Stimulated activated CD8-positive, alpha-beta memory T cell treated with anti-CD3 and anti-CD28 coated beads, Interleukin-12 subunit alpha, Interleukin-12 subunit beta, amount 100 ng/mL, for 1 hour (primary cell): ENCODE measurements at regions not wholly inside any gene's neighbourhood (a gene's known extent, or its start where the extent isn't known, plus 50 kb on each side); places are given as distances from the start of the nearest gene placed in this dataset.
"Not testable (repeated sequence)": the region's sequence is repeated elsewhere in the genome, so short reads cannot be mapped to it uniquely, and the experiment has no call there.

Experiments
- DNase-seq: peaks from one replicate; pipeline ENCODE4 v3.0.0-alpha.2; 2020; ENCODE audit warnings: low read depth

DNA sequence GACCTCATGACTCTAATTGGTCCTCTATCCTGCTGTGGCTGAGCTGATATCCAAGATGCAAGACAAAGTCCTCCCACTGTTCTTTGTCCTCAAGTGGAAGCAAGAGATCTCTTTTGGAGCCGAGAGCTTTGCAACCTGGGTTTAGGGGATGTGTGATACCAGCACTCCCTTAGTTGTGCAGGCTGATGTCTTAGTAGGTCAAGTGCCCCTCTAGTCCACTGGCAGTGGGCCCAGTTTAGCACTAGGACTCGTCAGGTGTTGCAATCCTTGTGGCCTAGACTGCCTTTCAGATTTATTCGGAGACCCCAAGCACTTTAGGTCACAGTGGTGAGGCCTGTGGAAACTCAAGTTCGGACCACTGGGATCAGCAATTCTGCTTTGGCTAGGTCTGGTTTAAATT lies 64.0 kb downstream of the GPRASP3 start:
- DNase-seq, result no peak

DNA sequence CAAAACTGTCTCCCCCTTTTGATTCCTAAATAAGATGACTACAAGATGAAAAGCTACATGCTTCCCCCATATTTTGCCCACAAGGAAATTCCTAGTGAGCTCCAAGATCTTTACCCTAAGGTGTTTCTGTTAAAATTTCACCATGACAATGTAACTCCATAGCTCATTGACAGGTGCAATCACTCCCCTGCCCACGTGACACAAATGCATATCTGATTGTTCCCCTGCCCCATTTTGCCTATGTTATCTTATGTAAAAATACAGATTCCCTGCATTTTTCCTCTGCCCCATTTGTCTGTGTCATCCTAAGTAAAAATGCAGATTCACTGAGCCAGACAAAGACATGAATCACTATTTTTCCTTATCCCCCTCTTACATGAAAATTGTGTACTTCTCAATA lies 66.7 kb downstream of the GPRASP3 start:
- DNase-seq, result no peak

DNA sequence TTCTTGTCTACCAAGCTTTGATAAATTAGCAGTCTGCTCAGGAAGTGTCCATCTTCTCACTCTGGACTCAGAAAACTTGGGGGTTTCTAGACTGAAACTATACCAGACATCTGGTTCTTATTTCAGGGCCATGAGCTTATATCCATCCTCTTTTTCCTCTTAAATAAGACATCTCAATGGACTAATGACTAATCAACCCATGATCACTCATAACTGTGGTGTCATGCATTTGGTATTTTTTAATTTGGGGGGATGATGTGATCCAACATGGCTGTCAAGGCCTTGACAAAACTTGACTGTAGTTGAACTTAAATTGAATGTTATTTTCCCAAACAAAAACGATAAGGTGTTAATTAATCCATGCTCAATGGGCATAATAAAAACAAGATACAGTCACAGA lies 87.8 kb downstream of the GPRASP3 start:
- DNase-seq, result no peak

DNA sequence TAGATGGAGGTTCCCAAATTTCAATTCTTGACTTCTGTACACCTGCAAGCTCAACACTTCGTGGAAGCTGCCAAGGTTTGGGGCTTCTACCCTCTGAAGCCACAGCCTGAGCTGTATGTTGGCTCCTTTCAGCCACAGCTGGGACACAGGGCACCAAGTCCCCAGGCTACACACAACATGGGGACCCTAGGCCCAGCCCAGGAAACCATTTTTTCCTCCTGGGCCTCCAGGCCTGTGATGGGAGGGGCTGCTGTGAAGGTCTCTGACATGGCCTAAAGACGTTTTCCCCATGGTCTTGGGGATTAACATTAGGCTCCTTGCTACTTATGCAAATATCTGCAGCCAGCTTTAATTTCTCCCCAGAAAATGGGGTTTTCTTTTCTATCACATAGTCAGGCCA lies 97.7 kb downstream of the GPRASP3 start:
- not testable (repeated sequence) for DNase-seq

DNA sequence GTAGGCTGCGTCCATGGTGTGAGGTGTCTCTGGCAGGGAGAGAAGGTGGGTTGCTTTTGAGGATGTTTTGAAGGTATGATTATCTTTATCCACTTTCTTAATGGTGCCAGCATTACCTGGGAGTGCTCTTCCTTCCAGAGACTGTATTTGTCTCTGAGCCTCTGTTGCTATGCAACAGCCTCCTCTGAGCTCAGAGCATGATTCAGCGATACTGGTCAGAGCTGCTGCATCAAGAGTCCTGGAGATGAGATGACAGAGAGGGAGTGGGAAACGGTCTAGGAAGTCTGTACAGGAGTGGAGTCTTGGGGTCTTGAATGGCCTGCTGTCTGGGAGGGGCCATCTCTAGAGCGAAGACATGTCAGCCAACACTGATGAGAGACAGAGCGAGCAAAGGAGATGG lies 104.4 kb upstream of the RAB40AL start:
- DNase-seq, result no peak

DNA sequence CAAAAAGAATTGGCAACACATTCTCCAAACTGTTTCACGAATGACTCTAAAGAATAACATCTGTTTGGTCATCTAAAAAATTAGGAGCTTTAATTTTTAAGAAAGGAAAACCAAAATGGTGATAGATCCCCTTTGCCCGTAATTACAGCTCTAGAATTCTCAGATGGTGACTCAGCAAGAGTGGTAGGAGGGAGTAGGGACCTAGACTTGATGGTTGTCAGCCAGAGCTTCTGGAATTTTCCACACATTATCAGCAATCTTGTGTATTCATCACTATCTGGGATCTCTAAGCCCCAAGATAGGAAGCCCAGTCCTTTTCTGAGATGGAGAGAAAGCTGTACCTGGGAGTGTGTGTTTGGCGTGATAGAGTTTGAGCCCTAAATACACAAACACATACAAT lies 103.9 kb upstream of the RAB40AL start:
- no peak for DNase-seq

DNA sequence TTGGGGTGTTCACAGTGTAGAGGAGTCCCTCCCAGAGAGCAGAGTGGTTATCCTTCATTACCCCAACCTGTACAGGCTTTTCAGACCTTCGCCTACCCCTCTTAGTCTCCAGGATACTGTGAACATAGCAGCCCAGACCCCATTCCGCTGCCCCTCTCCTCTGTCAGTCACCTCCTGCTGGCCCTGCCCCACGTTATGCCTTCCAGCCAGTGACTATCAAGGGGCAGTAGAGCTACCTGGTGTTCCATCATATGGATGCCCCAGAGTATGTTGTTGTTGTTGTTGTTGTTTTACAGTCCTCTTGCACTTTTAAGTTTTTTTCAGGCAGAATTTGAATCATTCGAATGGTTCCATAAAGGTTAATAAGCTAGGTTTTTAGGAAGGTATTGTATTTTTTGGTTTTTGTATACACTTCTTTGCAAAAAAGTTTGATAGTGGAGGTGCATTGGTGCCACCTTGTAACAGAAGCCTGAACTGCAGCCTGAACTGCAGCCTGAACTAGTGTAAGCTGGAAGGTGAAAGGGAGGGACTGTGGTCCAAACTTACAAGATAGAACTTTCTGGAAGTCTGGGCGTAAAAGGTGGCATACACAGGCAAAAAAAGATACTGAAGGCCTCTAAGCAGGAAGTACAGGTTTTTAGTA lies 101.4 kb upstream of the RAB40AL start:
- DNase-seq, result no peak

DNA sequence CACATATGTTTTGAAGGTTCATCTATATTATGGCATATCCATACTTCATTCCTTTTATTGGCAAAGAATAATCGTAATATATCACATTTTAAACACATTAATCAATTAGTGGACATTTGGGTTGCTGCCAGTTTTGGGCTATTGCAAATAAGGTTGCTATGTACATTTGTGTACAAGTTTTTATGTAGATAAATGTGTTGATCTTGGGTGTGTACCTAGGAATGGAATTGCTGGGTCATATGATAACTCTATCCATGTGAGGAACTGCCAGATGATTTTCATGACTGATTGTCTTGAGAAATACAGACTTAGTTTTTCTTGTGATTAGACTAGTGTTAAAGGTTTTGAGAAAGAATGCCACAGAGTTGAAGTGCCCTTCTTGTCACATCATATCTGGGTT lies 99.2 kb upstream of the RAB40AL start:
- DNase-seq, result no peak

DNA sequence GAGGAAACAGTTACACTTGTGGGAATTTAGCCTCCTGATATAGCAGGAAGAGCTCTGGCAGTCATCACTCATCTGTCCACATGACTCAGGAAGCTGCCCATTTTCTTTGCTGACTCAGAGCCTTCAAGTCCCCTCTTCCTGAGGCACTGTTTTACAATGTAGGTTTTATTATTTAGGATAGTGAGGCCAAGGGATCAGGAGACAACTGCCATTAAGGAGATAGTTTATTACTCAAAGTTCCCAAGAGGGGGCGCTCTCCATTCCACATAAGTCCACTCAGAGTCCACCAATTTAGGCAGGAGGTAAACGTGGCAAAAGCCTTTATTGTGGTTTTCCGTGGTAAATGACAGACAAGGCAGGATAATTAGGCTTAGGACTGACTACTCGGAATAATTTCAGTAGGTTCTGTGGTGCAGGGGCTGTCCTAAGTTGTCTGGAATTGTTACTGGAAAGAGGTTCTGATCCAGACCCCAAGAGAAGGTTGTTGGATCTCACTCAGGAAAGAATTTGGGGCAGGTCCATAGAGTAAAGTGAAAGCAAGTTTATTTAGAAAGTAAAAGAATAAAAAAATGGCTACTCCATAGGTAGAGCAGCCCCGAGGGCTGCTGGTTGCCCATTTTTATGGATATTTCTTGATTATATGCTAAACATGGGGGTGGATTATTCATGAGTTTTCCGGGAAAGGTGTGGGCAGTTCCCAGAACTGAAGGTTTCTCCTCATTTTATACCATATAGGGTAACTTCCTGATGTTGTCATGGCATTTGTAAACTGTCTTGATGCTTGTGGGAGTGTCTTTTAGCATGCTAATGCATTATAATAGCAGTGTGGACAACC lies 96.0 kb upstream of the RAB40AL start:
- no peak for DNase-seq

DNA sequence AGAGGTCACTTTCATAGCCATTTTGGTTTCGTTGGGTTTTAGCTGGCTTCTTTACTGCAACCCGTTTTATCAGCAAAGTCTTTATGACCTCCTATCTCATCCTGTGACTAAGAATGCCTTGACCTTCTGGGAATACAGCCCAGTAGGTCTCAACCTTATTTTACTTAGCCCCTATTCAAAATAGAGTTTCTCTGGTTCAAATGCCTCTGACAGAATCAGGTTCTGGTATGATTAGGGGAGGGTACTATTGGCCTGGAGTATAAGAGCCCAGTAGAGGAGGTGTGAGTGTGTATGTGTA lies 95.4 kb upstream of the RAB40AL start:
- no peak for DNase-seq

DNA sequence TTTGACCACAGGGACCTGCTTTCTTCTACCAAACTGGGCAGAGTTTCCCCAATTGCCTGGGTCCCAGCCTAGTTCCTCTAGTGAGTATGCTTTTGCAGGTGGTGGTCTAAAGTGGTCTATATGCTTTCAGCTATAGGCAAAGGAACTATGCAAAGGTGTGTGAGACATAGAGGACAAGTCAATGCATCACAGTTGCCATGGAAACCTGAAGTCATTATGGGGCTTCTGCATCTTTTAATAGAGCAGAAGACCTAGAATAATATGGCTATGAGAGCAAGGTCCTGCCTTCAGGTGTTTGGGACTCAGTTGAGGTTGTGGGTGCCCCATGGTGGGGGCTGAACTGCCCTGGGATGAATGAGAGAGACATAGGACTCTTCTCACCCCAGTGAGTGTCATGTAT lies 92.1 kb upstream of the RAB40AL start:
- DNase-seq, result no peak

DNA sequence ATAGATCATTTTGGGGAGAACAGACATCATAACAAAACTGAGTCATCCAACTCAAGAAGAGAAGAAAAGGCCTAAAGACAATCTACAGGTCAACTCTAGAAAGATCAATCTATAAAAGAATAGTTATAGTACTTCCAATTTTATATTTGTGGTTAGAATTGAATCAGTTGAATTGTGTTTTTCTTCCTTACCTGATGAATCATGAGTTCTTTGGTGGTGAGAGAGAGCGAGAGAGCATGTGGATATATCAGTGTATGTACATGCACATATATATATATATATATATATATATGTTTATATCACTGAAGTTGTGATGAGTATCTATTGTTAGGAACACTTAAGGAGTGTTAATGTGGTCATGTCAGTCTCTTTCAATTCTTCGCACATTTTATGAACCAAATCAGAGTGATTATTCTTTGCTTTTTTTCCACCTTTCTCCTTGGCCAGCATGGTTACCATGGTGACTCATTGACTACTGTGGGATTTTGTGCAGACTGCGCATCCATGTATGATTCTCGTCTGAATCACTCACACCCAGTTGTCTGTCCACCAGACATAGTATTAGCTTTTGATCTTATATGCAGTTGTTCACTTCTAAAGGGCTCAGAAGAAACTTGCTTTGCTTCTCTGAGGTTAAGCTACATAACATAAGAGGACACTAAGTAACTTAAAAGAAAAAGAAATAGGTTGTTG lies 90.4 kb upstream of the RAB40AL start:
- no peak for DNase-seq

DNA sequence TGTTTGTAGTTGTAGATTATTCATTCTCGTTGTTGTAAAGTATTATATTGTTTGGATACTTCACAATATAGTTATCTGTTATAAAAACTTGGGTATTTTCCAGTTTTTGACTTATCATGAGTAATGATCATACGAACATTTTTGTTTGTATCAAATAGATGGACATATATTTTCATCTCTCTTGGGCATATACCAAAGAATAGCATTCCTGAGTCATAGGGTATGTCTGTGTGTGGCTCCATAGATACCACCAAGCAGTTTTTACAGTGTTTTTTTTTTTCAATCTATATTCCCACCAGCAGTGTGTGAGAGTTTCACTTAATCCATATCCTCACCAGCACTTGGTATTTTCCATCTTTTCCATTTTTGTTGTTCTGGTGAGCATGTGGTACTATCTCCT lies 89.7 kb upstream of the RAB40AL start:
- no peak for DNase-seq

DNA sequence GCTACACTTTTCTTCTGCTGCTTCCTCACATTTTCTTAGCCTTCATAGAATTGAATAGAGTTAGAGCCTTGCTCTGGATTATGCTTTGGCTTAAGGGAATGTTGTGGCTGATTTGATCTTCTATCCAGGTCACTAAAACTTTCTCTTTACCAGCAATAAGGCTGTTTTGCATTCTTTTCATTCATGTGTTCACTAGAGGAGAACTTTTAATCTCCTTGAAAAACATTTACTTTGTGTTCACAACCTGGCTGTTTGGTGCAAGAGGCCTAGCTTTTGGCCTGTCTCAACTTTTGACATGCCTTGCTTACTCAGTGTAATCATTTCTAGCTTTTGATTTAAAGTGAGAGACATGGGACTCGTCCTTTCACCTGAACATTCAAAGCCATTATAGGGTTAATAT lies 87.7 kb upstream of the RAB40AL start:
- no peak for DNase-seq

DNA sequence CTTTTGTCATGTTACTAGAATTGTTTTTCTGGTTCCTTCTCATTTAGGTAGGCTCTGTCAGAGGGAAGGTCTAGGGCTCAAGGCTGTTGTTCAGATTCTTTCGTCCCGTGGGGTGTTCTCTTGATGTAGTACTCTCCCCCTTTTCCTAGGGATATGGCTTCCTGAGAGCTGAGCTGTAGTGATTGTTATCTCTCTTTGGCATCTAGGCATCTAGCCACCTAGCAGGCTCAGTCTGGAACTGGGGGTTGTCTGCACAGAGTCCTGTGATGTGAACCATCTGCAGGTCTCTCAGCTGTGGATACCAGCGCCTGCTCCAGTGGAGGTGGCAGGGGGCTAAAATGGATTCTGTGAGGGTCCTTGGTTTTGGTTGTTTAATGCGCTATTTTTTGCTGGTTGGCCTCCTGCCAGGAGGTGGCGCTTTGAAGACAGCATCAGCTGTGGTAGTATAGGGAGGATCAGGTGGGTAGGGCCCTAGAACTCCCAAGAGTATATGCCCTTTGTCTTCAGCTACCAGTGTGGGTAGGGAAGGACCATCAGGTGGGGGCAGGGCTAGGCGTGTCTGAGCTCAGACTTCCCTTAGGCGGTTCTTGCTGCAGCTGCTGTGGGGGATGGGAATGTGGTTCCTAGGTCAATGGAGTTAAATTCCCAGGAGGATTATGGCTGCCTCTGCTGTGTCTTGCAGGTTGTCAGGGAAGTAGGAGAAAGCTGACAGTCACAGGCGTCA lies 78.1 kb upstream of the RAB40AL start:
- DNase-seq, result not testable (repeated sequence)

DNA sequence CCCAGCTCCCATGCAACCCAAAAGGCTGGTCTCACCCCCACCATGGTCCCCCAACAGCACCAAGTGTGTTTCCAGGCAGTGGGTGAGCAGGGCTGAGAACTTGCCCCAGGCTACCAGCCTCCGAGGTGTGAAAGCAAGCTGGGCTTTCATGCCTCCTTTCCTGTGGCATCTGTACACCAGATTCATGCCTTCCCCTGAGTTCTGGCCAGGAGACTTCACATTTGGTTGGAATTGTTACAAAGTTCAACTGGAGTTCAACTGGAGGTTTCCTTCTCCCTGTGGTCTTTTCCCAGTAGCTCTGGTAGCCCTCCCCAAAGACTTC lies 77.6 kb upstream of the RAB40AL start:
- DNase-seq, result no peak

DNA sequence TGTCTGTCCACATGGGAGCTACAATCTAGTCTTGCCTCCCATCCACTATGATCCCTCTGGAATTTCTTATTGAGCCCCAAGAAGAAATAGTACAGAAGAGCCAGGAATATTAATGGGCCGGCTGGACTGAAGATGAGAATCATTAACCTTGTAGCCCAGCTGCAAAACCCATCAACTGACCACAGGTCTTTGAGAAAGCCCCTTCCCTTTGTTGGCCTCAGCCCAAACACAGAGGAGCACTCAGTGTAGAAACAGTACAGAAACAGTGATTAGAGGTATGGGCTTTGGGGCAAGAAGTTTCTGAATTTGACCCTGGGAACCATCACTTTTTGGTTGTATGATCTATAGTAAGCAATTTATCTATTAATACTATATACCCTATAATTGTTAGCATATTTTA lies 76.8 kb upstream of the RAB40AL start:
- DNase-seq, result no peak

DNA sequence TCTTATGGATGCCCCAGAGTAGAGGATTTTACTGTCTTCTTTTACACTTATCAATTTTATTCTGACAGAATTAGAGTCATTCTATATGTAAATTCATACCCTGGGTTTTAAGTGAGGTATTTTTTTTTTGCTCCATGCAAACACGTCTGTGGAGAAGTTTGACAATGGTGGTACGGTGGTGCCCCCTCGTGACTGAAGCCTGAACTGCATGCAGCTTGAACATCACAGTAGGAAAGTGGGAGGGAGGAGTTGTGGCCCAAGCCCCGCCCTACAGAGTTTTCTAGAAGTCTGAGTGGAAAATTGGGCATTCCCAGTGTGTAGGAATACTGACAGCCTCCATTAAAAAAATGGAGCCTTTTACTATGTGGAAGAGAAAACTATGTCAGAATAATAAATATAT lies 73.3 kb upstream of the RAB40AL start:
- peak; percentile 66 for DNase-seq

DNA sequence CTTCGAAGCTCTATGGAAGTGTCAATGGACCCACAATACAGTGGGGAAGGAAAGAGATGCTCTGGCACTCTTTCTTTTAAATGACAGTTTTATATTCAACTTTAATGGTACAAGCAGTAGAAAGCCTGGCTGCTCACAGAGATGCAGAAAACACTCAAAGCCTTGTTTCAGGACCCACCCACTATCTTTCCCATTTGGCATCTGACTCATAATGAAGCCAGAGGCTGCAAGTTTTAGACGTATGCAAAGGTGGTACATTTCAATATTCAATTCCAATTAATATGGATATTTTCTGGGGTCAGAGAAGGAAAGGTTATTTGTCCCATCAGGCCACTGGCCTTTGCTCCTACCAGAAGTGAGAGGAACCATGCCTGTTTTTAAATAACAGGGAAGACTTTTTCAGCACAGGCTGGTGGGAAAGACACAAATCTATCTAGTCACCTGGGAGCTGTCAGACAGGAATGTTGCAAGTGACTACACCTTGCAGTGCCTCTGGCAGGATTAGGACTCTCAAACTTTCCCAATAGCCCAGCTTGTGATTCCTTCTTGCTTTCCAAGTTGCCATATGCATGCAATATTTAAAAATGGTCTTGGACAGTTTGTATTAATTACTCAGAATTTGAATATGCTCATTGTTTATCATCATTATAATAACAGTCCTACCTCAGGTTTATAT lies 70.0 kb upstream of the RAB40AL start:
- no peak for DNase-seq

DNA sequence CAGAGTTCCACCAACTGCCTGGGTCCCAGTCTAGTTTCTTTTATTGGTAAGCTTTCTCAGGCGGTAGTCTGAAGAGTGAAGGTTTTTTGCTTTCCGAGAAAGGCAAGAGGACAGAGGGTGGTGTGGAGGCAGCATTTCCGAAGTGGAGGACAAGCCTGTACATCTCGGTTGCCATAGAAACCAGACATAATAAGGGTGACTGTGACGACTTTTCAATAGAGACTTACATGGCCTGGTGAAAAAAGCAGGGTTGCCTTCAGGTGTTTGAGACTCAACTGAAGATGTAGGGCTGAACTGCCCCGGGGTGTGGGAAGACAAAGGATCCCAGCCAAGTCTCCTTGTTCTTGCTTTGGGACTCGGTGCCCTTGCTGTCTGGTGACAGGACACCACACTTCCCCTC lies 53.6 kb upstream of the RAB40AL start:
- no peak for DNase-seq
